SK-N-SH treated with all-trans-retinoic acid at 6 μM for 48 hours (cell line): ENCODE measurements at regions not wholly inside any gene's neighbourhood (a gene's known extent, or its start where the extent isn't known, plus 50 kb on each side); places are given as distances from the start of the nearest gene placed in this dataset.

Experiments used
- ATAC-seq: fragments of 200-7000 bp; cut with Tn5 transposase; 3 replicates; pipeline ENCODE4 v1.9.1; 2020; ENCODE audit warnings: mild to moderate bottlenecking, moderate library complexity
- ARNTL ChIP-seq: fragments of 450-650 bp; formaldehyde crosslinking; IDR thresholded peaks from 2 replicates; pipeline ENCODE4 v1.5.0; 2020; ENCODE audit warnings: low read depth, mild to moderate bottlenecking, moderate library complexity, borderline replicate concordance
- CREB5 ChIP-seq: fragments of 250-450 bp; sonication (Bioruptor Pico); IDR thresholded peaks from 2 replicates; pipeline ENCODE4 v1.5.1; 2020; ENCODE audit warnings: low read depth, mild to moderate bottlenecking, moderate library complexity
- CSDC2 ChIP-seq: fragments of 250-450 bp; sonication (Bioruptor Pico); IDR thresholded peaks from 2 replicates; pipeline ENCODE4 v1.5.0; 2020; ENCODE audit warnings: mild to moderate bottlenecking, moderate library complexity
- CSRNP3 ChIP-seq: fragments of 250-450 bp; sonication (Bioruptor Pico); IDR thresholded peaks from 2 replicates; pipeline ENCODE4 v1.5.1; 2021; ENCODE audit warnings: mild to moderate bottlenecking, moderate library complexity
- GLIS3 ChIP-seq: fragments of 250-450 bp; sonication (Bioruptor Pico); IDR thresholded peaks from 2 replicates; pipeline ENCODE4 v1.5.0; 2020; ENCODE audit warnings: mild to moderate bottlenecking, moderate library complexity
- ISL1 ChIP-seq: fragments of 250-450 bp; sonication (Bioruptor Pico); IDR thresholded peaks from 2 replicates; pipeline ENCODE4 v2.1.2; 2022; ENCODE audit warnings: mild to moderate bottlenecking, moderate library complexity
- OSR1 ChIP-seq: fragments of 250-450 bp; sonication (Bioruptor Pico); IDR thresholded peaks from 2 replicates; pipeline ENCODE4 v1.8.0; 2022; ENCODE audit warnings: moderate library complexity, mild to moderate bottlenecking, inconsistent platforms
- PATZ1 ChIP-seq: fragments of 250-450 bp; sonication (Bioruptor Pico); IDR thresholded peaks from 2 replicates; pipeline ENCODE4 v1.8.0; 2020; ENCODE audit warnings: mild to moderate bottlenecking, moderate library complexity, borderline replicate concordance
- POU6F1 ChIP-seq: fragments of 250-450 bp; sonication (Bioruptor Pico); IDR thresholded peaks from 2 replicates; pipeline ENCODE4 v1.8.0; 2021; ENCODE audit warnings: low read depth, mild to moderate bottlenecking, moderate library complexity, borderline replicate concordance
- PPARA ChIP-seq: fragments of 250-450 bp; sonication (Bioruptor Pico); IDR thresholded peaks from 2 replicates; pipeline ENCODE4 v1.5.0; 2020; ENCODE audit warnings: mild to moderate bottlenecking, borderline replicate concordance
- RARB ChIP-seq: fragments of 250-450 bp; sonication (Bioruptor Pico); IDR thresholded peaks from 2 replicates; pipeline ENCODE4 v1.8.0; 2021; ENCODE audit warnings: mild to moderate bottlenecking, moderate library complexity
- SNAI2 ChIP-seq: fragments of 250-450 bp; sonication (Bioruptor Pico); IDR thresholded peaks from 2 replicates; pipeline ENCODE4 v1.5.0; 2020; ENCODE audit warnings: mild to moderate bottlenecking, moderate library complexity
- TCF4 ChIP-seq: fragments of 250-450 bp; sonication (Bioruptor Pico); IDR thresholded peaks from 2 replicates; pipeline ENCODE4 v1.8.0; 2021; ENCODE audit warnings: mild to moderate bottlenecking, moderate library complexity, borderline replicate concordance
- TOX ChIP-seq: fragments of 250-450 bp; sonication (Bioruptor Pico); IDR thresholded peaks from 2 replicates; pipeline ENCODE4 v1.8.0; 2021; ENCODE audit warnings: mild to moderate bottlenecking, moderate library complexity, borderline replicate concordance
- ZC3H10 ChIP-seq: fragments of 250-450 bp; sonication (Bioruptor Pico); IDR thresholded peaks from 2 replicates; pipeline ENCODE4 v1.5.1; 2021; ENCODE audit warnings: mild to moderate bottlenecking, moderate library complexity
- ZFP3 ChIP-seq: fragments of 250-450 bp; sonication (Bioruptor Pico); IDR thresholded peaks from 2 replicates; pipeline ENCODE4 v1.5.0; 2020; ENCODE audit warnings: mild to moderate bottlenecking, moderate library complexity
- ZFP30 ChIP-seq: fragments of 450-650 bp; formaldehyde crosslinking; IDR thresholded peaks from 2 replicates; pipeline ENCODE4 v1.5.0; 2022; ENCODE audit warnings: mild to moderate bottlenecking, moderate library complexity
- ZNF565 ChIP-seq: fragments of 450-650 bp; formaldehyde crosslinking; conservative IDR thresholded peaks from 2 replicates; pipeline ENCODE4 v1.5.0; 2020; ENCODE audit warnings: low read depth, mild to moderate bottlenecking, moderate library complexity
- ZNF70 ChIP-seq: fragments of 450-650 bp; formaldehyde crosslinking; IDR thresholded peaks from 2 replicates; pipeline ENCODE4 v1.5.0; 2020; ENCODE audit warnings: mild to moderate bottlenecking, moderate library complexity
- ZNF8 ChIP-seq: fragments of 450-650 bp; formaldehyde crosslinking; IDR thresholded peaks from 2 replicates; pipeline ENCODE4 v1.5.0; 2020; ENCODE audit warnings: mild to moderate bottlenecking, moderate library complexity

- ATAC-seq = no peak
Observed at GRCh38 chr5:135239453-135240282, 159.4 kb downstream of the MACROH2A1 start.

GRCh38 chr5:135238622-135239452 lies 160.2 kb downstream of the MACROH2A1 start:
- ATAC-seq = no peak
- no peak for TF ChIP-seq ZNF565 (CRISPR knock-in tag)
- no peak for TF ChIP-seq TCF4 (CRISPR knock-in tag)

More at GRCh38 chr5:135239453-135240282, 159.4 kb downstream of the MACROH2A1 start:
- TF ChIP-seq CSDC2 (CRISPR knock-in tag) (no peak), ZNF565 (CRISPR knock-in tag) (no peak), ZC3H10 (CRISPR knock-in tag) (no peak), ZFP30 (no peak), OSR1 (CRISPR knock-in tag) (no peak), ARNTL (CRISPR knock-in tag) (no peak), PPARA (no peak), CREB5 (CRISPR knock-in tag) (no peak), ZNF70 (no peak), PATZ1 (no peak), TCF4 (CRISPR knock-in tag) (no peak), GLIS3 (CRISPR knock-in tag) (no peak), TOX (no peak), SNAI2 (CRISPR knock-in tag) (no peak), CSRNP3 (CRISPR knock-in tag) (no peak), ZNF8 (CRISPR knock-in tag) (no peak), POU6F1 (CRISPR knock-in tag) (no peak), ZFP3 (CRISPR knock-in tag) (no peak)

GRCh38 chr5:135237748-135238103 lies 161.3 kb downstream of the MACROH2A1 start:
- no peak for ATAC-seq
- TF ChIP-seq PATZ1 = no peak
- no peak for TF ChIP-seq TOX
- TF ChIP-seq ZNF70 = no peak
- TF ChIP-seq RARB (CRISPR knock-in tag) = no peak
- TF ChIP-seq CREB5 (CRISPR knock-in tag) = no peak
- no peak for TF ChIP-seq ZNF8 (CRISPR knock-in tag)
- no peak for TF ChIP-seq ISL1 (CRISPR knock-in tag)
- TF ChIP-seq POU6F1 (CRISPR knock-in tag) = no peak
- TF ChIP-seq ZNF565 (CRISPR knock-in tag) = no peak
- no peak for TF ChIP-seq ARNTL (CRISPR knock-in tag)
- no peak for TF ChIP-seq ZFP3 (CRISPR knock-in tag)
- TF ChIP-seq ZFP30 = no peak
- TF ChIP-seq SNAI2 (CRISPR knock-in tag) = no peak
